GM12864 (cell line): ENCODE measurements at regions not wholly inside any gene's neighbourhood (a gene's known extent, or its start where the extent isn't known, plus 50 kb on each side); places are given as distances from the start of the nearest gene placed in this dataset.

Experiments used
- DNase-seq: peaks from one replicate; pipeline ENCODE4 v3.0.0-alpha.2; 2011; ENCODE audit warnings: low read depth
- H3K4me3 ChIP-seq: 2 replicates; pipeline ENCODE4 v1.5.1; 2011; ENCODE audit warnings: mild to moderate bottlenecking, low read depth, low read length, control low read depth
- CTCF ChIP-seq: IDR thresholded peaks from 2 replicates; pipeline ENCODE4 v1.5.1; 2011; ENCODE audit warnings: low read depth, mild to moderate bottlenecking, moderate library complexity, low read length, control low read depth, inconsistent platforms; ENCODE audit errors: missing control alignments

DNA sequence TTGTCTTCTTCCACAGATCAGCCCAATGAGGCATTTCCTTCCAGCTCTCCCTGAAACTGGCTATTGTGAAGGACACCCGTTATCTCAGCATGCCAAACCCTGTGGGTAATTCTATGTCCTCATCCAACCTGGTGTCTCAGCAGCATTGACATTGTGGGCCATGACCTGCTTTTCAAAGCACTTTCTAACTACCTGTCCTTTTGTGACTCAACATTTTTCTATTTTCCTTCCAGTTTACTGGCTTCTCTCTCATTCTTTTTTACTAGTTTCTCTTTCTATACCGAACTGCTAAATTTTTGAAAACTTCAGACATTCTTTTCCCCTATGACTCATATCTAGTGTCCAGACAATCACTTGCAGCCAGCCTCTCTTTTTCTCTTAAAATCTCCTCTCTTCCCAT is 136.4 kb upstream of the HTR2A start:
- no peak overlapping the region for H3K4me3 ChIP-seq
- no peak for TF ChIP-seq CTCF
- no peak for DNase-seq

GRCh38 chr13:47027780-47028437 is 131.1 kb upstream of the HTR2A start:
- H3K4me3 ChIP-seq: no peak overlapping the region
- TF ChIP-seq CTCF: no peak
- DNase-seq: no peak

DNA sequence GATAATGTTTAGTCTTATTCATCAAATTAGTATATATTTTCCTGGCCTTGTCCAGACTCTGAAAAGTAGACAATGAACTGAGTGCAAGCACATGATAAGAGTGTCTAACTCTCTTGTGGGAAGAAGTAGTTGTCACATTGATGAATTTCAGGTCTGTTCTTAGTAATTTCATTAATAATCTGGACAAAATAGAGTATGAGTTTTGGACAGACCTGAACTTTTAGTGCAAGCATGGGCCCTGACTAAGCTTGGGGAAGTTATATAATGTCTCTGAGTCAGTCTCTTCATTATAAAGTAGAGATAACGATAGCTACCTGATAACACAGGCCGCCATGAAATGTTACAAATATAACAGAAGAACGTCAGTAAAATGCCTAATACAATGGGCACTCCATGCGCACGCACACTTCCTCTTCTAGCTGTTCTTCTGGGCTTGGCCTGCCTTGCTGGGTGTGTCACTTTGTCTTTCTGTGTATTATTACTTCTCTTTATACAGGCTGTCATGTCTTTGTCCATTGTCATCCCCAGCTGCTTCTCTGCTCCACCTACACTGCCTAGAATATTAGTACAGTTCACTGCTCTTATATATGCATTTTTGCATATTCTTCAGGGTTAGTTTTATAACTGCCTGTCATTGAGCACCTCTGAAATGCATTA is 129.1 kb upstream of the HTR2A start:
- H3K4me3 ChIP-seq: no peak overlapping the region
- TF ChIP-seq CTCF: no peak
- DNase-seq: no peak

DNA sequence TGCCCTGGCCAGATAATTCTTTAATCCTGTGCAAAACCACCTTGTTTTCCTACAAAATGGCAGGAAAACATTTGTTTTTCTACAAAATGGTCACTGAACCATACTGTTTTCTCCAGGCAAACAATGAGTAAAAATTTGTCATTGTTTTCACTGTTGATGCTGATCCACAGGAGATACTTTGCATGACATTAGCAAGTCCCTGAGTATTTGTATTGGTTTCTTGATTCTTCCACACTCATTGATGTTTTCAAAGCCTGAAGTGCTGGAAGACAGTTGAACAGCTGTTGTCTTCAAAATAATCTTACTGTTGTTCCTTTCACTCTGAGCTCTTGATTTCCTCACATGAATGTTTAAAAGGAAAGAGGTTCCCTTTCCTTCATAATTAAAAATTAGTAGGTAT is 123.1 kb upstream of the HTR2A start:
- H3K4me3 ChIP-seq: no peak overlapping the region
- no peak for TF ChIP-seq CTCF
- no peak for DNase-seq

- no peak overlapping the region for H3K4me3 ChIP-seq
- no peak for TF ChIP-seq CTCF
- no peak for DNase-seq
Observed at GRCh38 chr13:47017476-47017875, 120.6 kb upstream of the HTR2A start.

DNA sequence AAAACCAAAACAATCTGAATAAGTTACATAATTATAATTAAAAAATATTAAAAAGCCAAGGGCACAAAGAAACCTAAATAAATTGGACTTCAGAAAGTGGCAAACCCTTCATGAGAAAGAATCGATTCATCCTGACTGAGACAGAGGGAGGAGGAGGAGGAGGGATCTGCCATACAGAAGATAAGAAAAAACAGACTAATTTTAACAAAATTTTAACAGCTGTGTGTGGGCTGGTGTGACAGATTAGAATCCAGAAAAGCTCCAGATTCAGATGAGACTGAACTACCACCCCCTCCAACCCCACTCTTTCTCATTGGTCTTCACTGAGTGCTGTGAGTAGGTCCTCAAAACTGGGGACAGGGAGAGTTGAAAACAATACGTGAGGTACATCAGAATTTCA is 111.5 kb upstream of the HTR2A start:
- no peak overlapping the region for H3K4me3 ChIP-seq
- TF ChIP-seq CTCF: no peak
- no peak for DNase-seq

GRCh38 chr13:47005756-47006414 is 109.0 kb upstream of the HTR2A start:
- TF ChIP-seq CTCF: no peak
- no peak overlapping the region for H3K4me3 ChIP-seq
- DNase-seq: no peak
